ENCODE measurements at regions not wholly inside any gene's neighbourhood (a gene's known extent, or its start where the extent isn't known, plus 50 kb on each side); places are given as distances from the start of the nearest gene placed in this dataset.

DNA sequence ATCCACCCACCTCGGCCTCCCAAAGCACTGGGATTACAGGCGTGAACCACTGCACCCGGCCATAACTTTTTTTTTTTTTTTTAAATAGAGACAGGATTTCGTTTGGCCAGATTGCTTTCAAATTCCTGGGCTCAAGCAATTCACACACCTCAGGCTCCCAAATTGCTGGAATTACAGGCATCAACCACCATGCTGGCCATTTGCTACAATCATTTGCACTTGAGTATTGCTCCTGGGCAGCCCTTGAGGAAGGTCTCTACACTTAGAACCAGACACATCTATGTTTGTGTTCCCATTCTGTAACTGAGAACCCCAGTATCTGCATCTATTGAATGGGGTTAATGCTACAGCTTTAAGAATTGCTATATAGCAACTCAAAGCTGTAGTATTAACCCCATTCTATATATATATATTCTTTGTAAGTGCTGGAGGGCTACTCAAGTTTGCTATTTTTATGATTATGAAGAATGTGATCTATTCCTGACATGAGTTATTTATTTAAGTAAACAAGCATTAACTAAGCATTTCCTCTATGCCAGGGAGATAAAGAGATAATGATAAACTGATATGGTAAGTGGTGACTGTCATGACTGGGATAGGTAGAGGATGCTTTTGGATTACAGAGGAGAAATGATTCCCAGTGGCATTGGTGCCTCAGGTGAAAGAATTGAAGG lies 496.5 kb upstream of the TNC start:
- TF ChIP-seq CTCF (IDR thresholded peaks at IDR 0.05; ENCODE audit: insufficient read depth, low read depth, low read length) = no peak
- DNase-seq (ENCODE audit: low read depth) = no peak
- H3K4me3 ChIP-seq (ENCODE audit: low read depth, low read length) = no peak overlapping the region

DNA sequence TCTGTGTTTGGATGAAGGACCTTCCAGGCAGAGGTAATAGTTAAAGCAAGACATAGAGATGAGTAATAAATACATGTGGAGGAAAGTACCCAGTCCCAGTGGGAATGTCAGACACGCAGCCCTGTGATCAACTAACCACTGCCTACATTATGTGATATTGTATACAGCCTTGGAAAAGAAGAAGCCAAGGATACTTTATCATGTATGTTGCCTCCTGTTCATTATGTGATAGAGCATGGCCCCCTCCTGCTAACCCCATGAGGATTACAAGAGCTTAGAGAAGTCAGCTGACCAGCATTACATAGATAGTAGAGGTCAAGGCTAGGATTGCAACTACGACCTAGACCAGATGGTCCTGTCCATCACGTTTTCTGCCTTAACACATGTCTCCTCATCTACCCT lies 497.0 kb upstream of the TNC start:
- H3K4me3 ChIP-seq (ENCODE audit: low read depth, low read length) = no peak overlapping the region
- peak; percentile 84 for DNase-seq (ENCODE audit: low read depth)
- no peak for TF ChIP-seq CTCF (IDR thresholded peaks at IDR 0.05; ENCODE audit: insufficient read depth, low read depth, low read length)

DNA sequence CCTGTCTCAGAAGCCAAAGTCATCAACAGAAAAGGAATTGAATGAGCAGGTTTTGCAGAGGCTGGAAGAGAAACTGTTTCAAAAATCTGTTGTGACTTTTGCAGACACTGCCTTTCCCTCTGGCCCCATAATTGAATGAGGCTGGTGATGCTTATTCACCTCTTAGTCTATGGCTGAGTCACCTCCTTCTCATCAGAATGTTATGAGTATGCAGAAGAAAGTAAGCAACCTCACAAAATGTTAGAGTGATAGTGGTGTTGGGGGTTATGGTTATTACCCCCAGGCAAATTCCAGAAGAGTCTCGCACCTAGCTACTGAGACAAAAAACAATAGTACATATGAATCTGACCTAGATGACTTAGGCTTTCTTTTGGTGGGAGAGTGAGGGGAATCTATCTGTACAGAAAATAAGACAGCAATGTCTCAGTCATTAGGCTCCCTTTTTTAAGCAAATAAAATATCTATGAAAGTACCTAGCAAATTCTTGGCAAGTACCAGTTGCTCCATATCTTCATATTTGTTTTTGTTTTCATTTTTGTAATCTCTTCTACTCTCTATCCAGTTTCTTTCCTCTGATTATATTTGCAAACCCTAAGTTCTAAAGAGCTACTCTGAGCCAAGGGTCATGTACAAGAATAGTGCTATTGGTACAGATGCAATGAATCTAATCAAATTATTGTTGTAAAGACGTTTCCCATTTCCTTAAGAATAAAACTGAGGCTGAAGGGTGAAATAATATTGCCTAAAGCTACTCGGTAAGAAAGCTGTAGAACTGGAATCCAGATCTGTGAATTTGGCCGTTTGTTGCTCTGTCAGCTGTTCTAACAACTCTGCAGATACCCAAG lies 498.1 kb upstream of the TNC start:
- DNase-seq (ENCODE audit: low read depth) = peak; percentile 79
- no peak overlapping the region for H3K4me3 ChIP-seq (ENCODE audit: low read depth, low read length)
- no peak for TF ChIP-seq CTCF (IDR thresholded peaks at IDR 0.05; ENCODE audit: insufficient read depth, low read depth, low read length)

- no peak for DNase-seq (ENCODE audit: low read depth)
- TF ChIP-seq CTCF (IDR thresholded peaks at IDR 0.05; ENCODE audit: insufficient read depth, low read depth, low read length) = no peak
These were observed 498.8 kb upstream of the TNC start for GRCh38 chr9:115616666-115617239.

DNA sequence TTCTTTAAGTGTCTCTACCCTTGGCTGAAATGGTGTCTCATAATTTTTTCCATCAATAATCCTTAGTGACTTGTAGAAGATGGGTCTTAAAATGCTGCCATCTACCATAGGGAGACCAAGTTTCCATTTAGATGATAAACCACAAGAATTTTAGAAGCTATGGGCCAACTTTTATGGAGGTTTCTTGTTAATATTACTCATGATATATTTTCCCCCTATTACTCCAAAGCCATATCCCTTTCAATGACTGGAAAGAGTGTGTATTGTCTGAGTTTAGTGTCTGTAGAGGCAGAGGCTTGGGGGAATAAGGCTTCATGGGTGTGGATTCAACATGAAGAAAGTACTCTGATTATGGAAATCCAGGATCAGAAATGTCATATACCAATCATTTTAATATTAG lies 507.3 kb upstream of the TNC start:
- no peak overlapping the region for H3K4me3 ChIP-seq (ENCODE audit: low read depth, low read length)
- no peak for DNase-seq (ENCODE audit: low read depth)
- TF ChIP-seq CTCF (IDR thresholded peaks at IDR 0.05; ENCODE audit: insufficient read depth, low read depth, low read length) = no peak

More at GRCh38 chr9:115616666-115617239, 498.8 kb upstream of the TNC start:
- H3K4me3 ChIP-seq (ENCODE audit: low read depth, low read length) = no peak overlapping the region

DNA sequence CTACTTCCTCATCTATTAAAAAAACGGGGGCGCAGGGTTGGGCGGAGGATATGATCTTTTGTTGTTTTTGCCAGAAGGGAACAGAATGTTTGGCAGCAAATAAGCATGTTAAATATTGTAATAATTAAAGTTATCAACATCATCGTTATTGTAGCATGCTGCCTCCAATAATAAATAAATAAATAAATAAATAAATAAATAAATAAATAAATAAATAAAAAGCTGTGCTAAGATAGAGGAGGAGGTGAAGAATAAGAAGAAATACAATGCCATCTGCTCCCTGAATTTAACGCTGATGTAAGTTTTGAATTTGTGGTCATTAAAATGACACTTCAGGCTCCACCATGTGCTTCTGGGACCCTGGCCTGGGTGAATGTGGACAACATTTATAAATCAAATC lies 508.0 kb upstream of the TNC start:
- TF ChIP-seq CTCF (IDR thresholded peaks at IDR 0.05; ENCODE audit: insufficient read depth, low read depth, low read length) = no peak
- no peak for DNase-seq (ENCODE audit: low read depth)
- no peak overlapping the region for H3K4me3 ChIP-seq (ENCODE audit: low read depth, low read length)
